ENCODE measurements at regions not wholly inside any gene's neighbourhood (a gene's known extent, or its start where the extent isn't known, plus 50 kb on each side); places are given as distances from the start of the nearest gene placed in this dataset.

DNA sequence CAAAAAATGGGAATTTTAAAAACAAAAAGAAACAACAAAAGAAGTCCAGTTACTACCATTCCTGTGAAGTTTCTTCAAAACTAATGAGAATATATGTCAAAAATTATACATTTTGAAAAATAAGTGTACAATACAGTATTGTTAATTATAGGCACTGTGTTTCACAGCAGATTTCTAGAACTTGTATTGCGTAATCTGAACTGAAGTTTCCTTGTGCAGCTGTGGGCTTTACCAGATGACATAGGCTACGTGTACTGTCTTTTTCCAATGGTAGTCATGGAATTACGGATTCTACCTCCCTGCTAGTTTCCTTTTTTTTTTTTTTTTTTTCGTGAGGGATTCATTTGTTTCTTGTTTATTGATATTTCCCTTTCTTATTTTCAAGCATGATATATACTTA is 113.8 kb upstream of the GABRA2 start:
- H3K36me3 Mint-ChIP-seq (ENCODE audit: insufficient read depth, unreplicated experiment) = no peaks in the 10 kb centered on the region
- Histone ChIP-seq H3K4me1 (no peaks in the 10 kb centered on the region), H3K36me3 (ENCODE audit: control insufficient read depth, insufficient read depth, low read length) (no peaks in the 10 kb centered on the region), H3K27me3 (replicated peaks; ENCODE audit: control insufficient read depth, insufficient read depth, low read length) (no peaks in the 10 kb centered on the region), H3K9me3 (no peaks in the 10 kb centered on the region), H3K4me3 (ENCODE audit: low read depth, low read length) (no peak overlapping the region)
- intact Hi-C loops (cut with micrococcal nuclease; ENCODE audit: unreplicated experiment) = no loop called here
- no peak for DNase-seq
- ChIA-PET POLR2A (no interaction called here), CTCF (no interaction called here)
- BruUV-seq (replicated peaks) = no TSS peak
- no peaks in the 10 kb centered on the region for H3K27me3 Mint-ChIP-seq (ENCODE audit: insufficient read depth, unreplicated experiment)
- no peaks in the 10 kb centered on the region for H3K9me3 Mint-ChIP-seq (ENCODE audit: unreplicated experiment)
- no peaks in the 10 kb centered on the region for H3K4me1 Mint-ChIP-seq (ENCODE audit: low read depth, unreplicated experiment)
- no peak overlapping the region for H3K27ac Mint-ChIP-seq (ENCODE audit: unreplicated experiment)
- TF ChIP-seq, protein P1, sequence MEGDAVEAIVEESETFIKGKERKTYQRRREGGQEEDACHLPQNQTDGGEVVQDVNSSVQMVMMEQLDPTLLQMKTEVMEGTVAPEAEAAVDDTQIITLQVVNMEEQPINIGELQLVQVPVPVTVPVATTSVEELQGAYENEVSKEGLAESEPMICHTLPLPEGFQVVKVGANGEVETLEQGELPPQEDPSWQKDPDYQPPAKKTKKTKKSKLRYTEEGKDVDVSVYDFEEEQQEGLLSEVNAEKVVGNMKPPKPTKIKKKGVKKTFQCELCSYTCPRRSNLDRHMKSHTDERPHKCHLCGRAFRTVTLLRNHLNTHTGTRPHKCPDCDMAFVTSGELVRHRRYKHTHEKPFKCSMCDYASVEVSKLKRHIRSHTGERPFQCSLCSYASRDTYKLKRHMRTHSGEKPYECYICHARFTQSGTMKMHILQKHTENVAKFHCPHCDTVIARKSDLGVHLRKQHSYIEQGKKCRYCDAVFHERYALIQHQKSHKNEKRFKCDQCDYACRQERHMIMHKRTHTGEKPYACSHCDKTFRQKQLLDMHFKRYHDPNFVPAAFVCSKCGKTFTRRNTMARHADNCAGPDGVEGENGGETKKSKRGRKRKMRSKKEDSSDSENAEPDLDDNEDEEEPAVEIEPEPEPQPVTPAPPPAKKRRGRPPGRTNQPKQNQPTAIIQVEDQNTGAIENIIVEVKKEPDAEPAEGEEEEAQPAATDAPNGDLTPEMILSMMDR (IDR thresholded peaks at IDR 0.05; ENCODE audit: insufficient read depth in 1 of 2, low read depth in 1 of 2, low read length in 1 of 2, severe bottlenecking in 1 of 2, unreplicated experiment in 1 of 2) = no peak
- H3K4me3 Mint-ChIP-seq (ENCODE audit: unreplicated experiment) = no peak overlapping the region

DNA sequence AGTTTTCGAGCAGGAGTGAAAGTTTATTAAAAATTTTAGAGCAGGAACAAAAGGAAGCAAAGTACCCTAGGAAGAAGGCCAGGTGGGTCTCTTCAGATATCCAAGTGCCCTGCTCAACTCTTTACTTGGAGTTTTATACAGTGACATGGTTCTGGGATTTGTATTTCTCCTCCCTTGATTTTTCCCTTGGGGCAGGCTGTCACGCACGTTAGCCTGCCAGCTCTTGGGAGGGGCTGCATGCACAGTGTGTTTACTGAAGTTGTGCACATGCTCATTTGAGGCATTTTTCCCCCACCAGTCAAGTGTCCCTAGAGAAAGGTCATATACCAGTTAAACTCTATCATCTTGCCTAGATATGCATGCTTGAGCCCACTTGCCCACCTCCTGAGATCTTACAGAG is 102.5 kb upstream of the GABRA2 start:
- intact Hi-C loops (cut with micrococcal nuclease; ENCODE audit: unreplicated experiment) = no loop called here
- Histone ChIP-seq H3K36me3 (ENCODE audit: control insufficient read depth, insufficient read depth, low read length) (no peaks in the 10 kb centered on the region), H3K4me3 (ENCODE audit: low read depth, low read length) (no peak overlapping the region), H3K27me3 (replicated peaks; ENCODE audit: control insufficient read depth, insufficient read depth, low read length) (no peaks in the 10 kb centered on the region), H3K9me3 (no peaks in the 10 kb centered on the region), H3K4me1 (no peaks in the 10 kb centered on the region)
- TF ChIP-seq, protein P1 (IDR thresholded peaks at IDR 0.05; ENCODE audit: insufficient read depth in 1 of 2, low read depth in 1 of 2, low read length in 1 of 2, severe bottlenecking in 1 of 2, unreplicated experiment in 1 of 2) = no peak
- CTCF ChIA-PET = no interaction called here
- no peaks in the 10 kb centered on the region for H3K27me3 Mint-ChIP-seq (ENCODE audit: insufficient read depth, unreplicated experiment)
- DNase-seq = no peak
- BruUV-seq (replicated peaks) = no TSS peak
- H3K9me3 Mint-ChIP-seq (ENCODE audit: unreplicated experiment) = no peaks in the 10 kb centered on the region
- no peaks in the 10 kb centered on the region for H3K4me1 Mint-ChIP-seq (ENCODE audit: low read depth, unreplicated experiment)
- H3K4me3 Mint-ChIP-seq (ENCODE audit: unreplicated experiment) = no peak overlapping the region
- no peak overlapping the region for H3K27ac Mint-ChIP-seq (ENCODE audit: unreplicated experiment)
- no peaks in the 10 kb centered on the region for H3K36me3 Mint-ChIP-seq (ENCODE audit: insufficient read depth, unreplicated experiment)
- POLR2A ChIA-PET = no interaction called here

DNA sequence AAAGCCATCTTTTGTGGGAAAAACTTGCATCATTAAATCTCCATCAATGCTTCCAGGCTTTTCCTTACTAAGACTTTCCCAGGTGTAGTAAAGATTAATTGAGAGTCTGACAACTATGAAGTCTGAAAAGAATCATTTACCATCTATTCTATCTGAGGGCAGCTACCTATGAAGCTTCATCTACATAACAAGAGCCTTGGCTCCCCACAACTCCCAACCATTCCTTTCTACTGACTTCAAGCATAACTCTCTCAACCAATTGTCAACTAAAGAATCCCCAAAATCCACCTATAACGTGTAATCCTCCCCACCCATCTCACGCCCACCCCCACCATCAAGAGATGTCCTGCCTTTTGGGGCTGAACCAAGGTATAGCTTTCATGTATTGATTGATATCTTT is 101.5 kb upstream of the GABRA2 start:
- TF ChIP-seq, protein P1 (IDR thresholded peaks at IDR 0.05; ENCODE audit: insufficient read depth in 1 of 2, low read depth in 1 of 2, low read length in 1 of 2, severe bottlenecking in 1 of 2, unreplicated experiment in 1 of 2) = no peak
- no peaks in the 10 kb centered on the region for H3K36me3 Mint-ChIP-seq (ENCODE audit: insufficient read depth, unreplicated experiment)
- Histone ChIP-seq H3K9me3 (no peaks in the 10 kb centered on the region), H3K36me3 (ENCODE audit: control insufficient read depth, insufficient read depth, low read length) (no peaks in the 10 kb centered on the region), H3K27me3 (replicated peaks; ENCODE audit: control insufficient read depth, insufficient read depth, low read length) (no peaks in the 10 kb centered on the region), H3K4me3 (ENCODE audit: low read depth, low read length) (no peak overlapping the region), H3K4me1 (no peaks in the 10 kb centered on the region)
- H3K4me3 Mint-ChIP-seq (ENCODE audit: unreplicated experiment) = no peak overlapping the region
- H3K4me1 Mint-ChIP-seq (ENCODE audit: low read depth, unreplicated experiment) = no peaks in the 10 kb centered on the region
- no peaks in the 10 kb centered on the region for H3K27me3 Mint-ChIP-seq (ENCODE audit: insufficient read depth, unreplicated experiment)
- intact Hi-C loops (cut with micrococcal nuclease; ENCODE audit: unreplicated experiment) = no loop called here
- POLR2A ChIA-PET = no interaction called here
- BruUV-seq (replicated peaks) = no TSS peak
- no peak for DNase-seq
- no peaks in the 10 kb centered on the region for H3K9me3 Mint-ChIP-seq (ENCODE audit: unreplicated experiment)
- H3K27ac Mint-ChIP-seq (ENCODE audit: unreplicated experiment) = no peak overlapping the region
- CTCF ChIA-PET = no interaction called here

Data from Caco-2 (cell line).